Body of pancreas (tissue), 4 donors: ENCODE measurements at regions not wholly inside any gene's neighbourhood (a gene's known extent, or its start where the extent isn't known, plus 50 kb on each side); places are given as distances from the start of the nearest gene placed in this dataset.
A peak's percentile ranks its signal among the peaks of the same experiment; 100 is the strongest.

Experiments
- ATAC-seq: fragments of 150-250 bp; one replicate; pipeline ENCODE4 v1.9.1; 2016
- DNase-seq, 4 donors: peaks; one replicate each; pipeline ENCODE4 v3.0.0-alpha.2; 2019
- H3K27ac ChIP-seq, 4 donors: fragments of 200-600 bp; sonication (generic); 1 replicate in 3 of 4; 2 replicates in 1 of 4; pipeline versions ENCODE4 v1.5.1 to v1.6.1; 2016 to 2019; ENCODE audit warnings: mild to moderate bottlenecking in 1 of 4, mixed read lengths in 1 of 4, moderate library complexity in 1 of 4
- H3K27me3 ChIP-seq, 2 donors: fragments of 200-600 bp; sonication (generic); one replicate each; pipeline ENCODE4 v1.6.0; 2016; ENCODE audit warnings: mild to moderate bottlenecking in 1 of 2
- H3K36me3 ChIP-seq, 2 donors: fragments of 200-600 bp; sonication (generic); replicated peaks in 1 of 2; 2 replicates each; pipeline ENCODE4 v1.5.1; 2016; ENCODE audit warnings: low read depth in 2 of 2; ENCODE audit not compliant: insufficient read depth in 1 of 2
- H3K4me1 ChIP-seq: fragments of 200-600 bp; sonication (generic); one replicate; pipeline ENCODE4 v1.6.0; 2016
- H3K4me3 ChIP-seq, 2 donors: fragments of 200-600 bp; sonication (generic); 1 replicate in 1 of 2; 2 replicates in 1 of 2; pipeline ENCODE4 v1.5.1; 2016 to 2019
- H3K9me3 ChIP-seq, 3 donors: fragments of 200-600 bp; sonication (generic); 1 replicate in 2 of 3; 2 replicates in 1 of 3; pipeline ENCODE4 v1.5.1; 2016
- CTCF ChIP-seq, 7 experiments: fragments of 450-650 bp in 4 of 7; fragments of 200-600 bp in 3 of 7; sonication (generic) in 3 of 7; IDR thresholded peaks; one replicate each; pipeline ENCODE4 v1.5.1; 2016 to 2019; ENCODE audit warnings: antibody characterized with exemption in 7 of 7
- POLR2A ChIP-seq, 3 donors: fragments of 450-650 bp; IDR thresholded peaks; one replicate each; pipeline ENCODE4 v1.6.1; 2016; ENCODE audit warnings: antibody characterized with exemption in 3 of 3, mild to moderate bottlenecking in 2 of 3
- WGBS, 2 donors: methylation state at CpG; one replicate each; pipeline ENCODE4 v1.1.5; 2017; 5-methylcytosine and 5-hydroxymethylcytosine counted together
- intact Hi-C: fragments of 100-400 bp; cut with DNase I; formaldehyde crosslinking; loops from one replicate; pipeline ENCODE4 v1.15.1; 2023

GRCh38 chr15:70272565-70273355 lies 175.0 kb upstream of the TLE3 start:
- no peaks in the 10 kb centered on the region for H3K27me3 ChIP-seq
- ATAC-seq (no peak), DNase-seq (no peak)
- H3K27ac ChIP-seq, result no peak overlapping the region
- no peak overlapping the region for H3K4me3 ChIP-seq
- 92 to 98% methylated on average over 10 of the region's 10 CpGs for WGBS, 2 donors
- intact Hi-C loops, result no loop called here
- TF ChIP-seq POLR2A (IDR thresholded peaks at IDR 0.05) (no peak), CTCF (IDR thresholded peaks at IDR 0.05) (no peak)
- H3K4me1 ChIP-seq, result peaks cover 5% of the 10 kb centered on the region
- H3K36me3 ChIP-seq, result no peaks in the 10 kb centered on the region
- H3K9me3 ChIP-seq, result no peaks in the 10 kb centered on the region

GRCh38 chr15:70271422-70272088 lies 173.8 kb upstream of the TLE3 start:
- no peaks in the 10 kb centered on the region for H3K36me3 ChIP-seq
- H3K27me3 ChIP-seq, result no peaks in the 10 kb centered on the region
- no peaks in the 10 kb centered on the region for H3K9me3 ChIP-seq
- ATAC-seq, result peak; percentile 41
- H3K4me1 ChIP-seq, result peaks cover 5% of the 10 kb centered on the region
- 45 to 46% methylated on average over 3 of the region's 3 CpGs for WGBS, 2 donors
- no peak for TF ChIP-seq CTCF (IDR thresholded peaks at IDR 0.05)
- TF ChIP-seq POLR2A (IDR thresholded peaks at IDR 0.05), result no peak
- intact Hi-C loops, result no loop called here
- peak overlapping the region in 1 of 4 donors; percentile 29 for H3K27ac ChIP-seq
- peak in 2 of 4 donors; percentile 37 to 68 for DNase-seq
- H3K4me3 ChIP-seq, result no peak overlapping the region

- no peak for ATAC-seq
These were observed 173.0 kb upstream of the TLE3 start for GRCh38 chr15:70270752-70271111.

GRCh38 chr15:70269991-70270751 lies 172.5 kb upstream of the TLE3 start:
- ATAC-seq, result no peak
- Histone ChIP-seq H3K9me3 (no peaks in the 10 kb centered on the region), H3K4me3 (no peak overlapping the region), H3K36me3 (no peaks in the 10 kb centered on the region), H3K4me1 (peaks cover 5% of the 10 kb centered on the region), H3K27ac (peak overlapping the region in 1 of 4 donors; percentile 29), H3K27me3 (no peaks in the 10 kb centered on the region)
- peak in 2 of 4 donors; percentile 36 to 49 for DNase-seq
- intact Hi-C loops, result no loop called here
- TF ChIP-seq CTCF (IDR thresholded peaks at IDR 0.05) (no peak), POLR2A (IDR thresholded peaks at IDR 0.05) (no peak)
- WGBS, 2 donors, result 59 to 67% methylated on average over 10 of the region's 10 CpGs

More at GRCh38 chr15:70270752-70271111, 173.0 kb upstream of the TLE3 start:
- no peaks in the 10 kb centered on the region for H3K9me3 ChIP-seq
- H3K27me3 ChIP-seq, result no peaks in the 10 kb centered on the region
- intact Hi-C loops, result no loop called here
- H3K36me3 ChIP-seq, result no peaks in the 10 kb centered on the region
- DNase-seq, result no peak
- peak overlapping the region in 2 of 4 donors; percentile 4 to 29 for H3K27ac ChIP-seq
- no peak for TF ChIP-seq CTCF (IDR thresholded peaks at IDR 0.05)
- no peak overlapping the region for H3K4me3 ChIP-seq
- 72 to 78% methylated on average over 4 to 8 of the region's 8 CpGs for WGBS, 2 donors
- peaks cover 5% of the 10 kb centered on the region for H3K4me1 ChIP-seq
